Brain microvascular endothelial cell (primary cell): ENCODE measurements at regions not wholly inside any gene's neighbourhood (a gene's known extent, or its start where the extent isn't known, plus 50 kb on each side); places are given as distances from the start of the nearest gene placed in this dataset.

Experiments used
- DNase-seq: peaks from one replicate; pipeline ENCODE4 v3.0.0-alpha.2; 2020
- H3K27ac ChIP-seq: fragments of 250-450 bp; sonication (Bioruptor Pico); 2 replicates; pipeline ENCODE4 v1.5.1; 2020; ENCODE audit warnings: mild to moderate bottlenecking, moderate library complexity
- H3K27me3 ChIP-seq: fragments of 250-450 bp; sonication (Bioruptor Pico); replicated peaks from 2 replicates; pipeline ENCODE4 v1.5.1; 2020; ENCODE audit warnings: mild to moderate bottlenecking
- H3K36me3 ChIP-seq: fragments of 250-450 bp; sonication (Bioruptor Pico); replicated peaks from 2 replicates; pipeline ENCODE4 v1.5.1; 2020; ENCODE audit warnings: mild to moderate bottlenecking
- H3K4me3 ChIP-seq: 2 replicates; pipeline ENCODE4 v1.5.1; 2011; ENCODE audit warnings: low read depth, mild to moderate bottlenecking, control low read depth, low read length, moderate library complexity
- in situ Hi-C: cut with HindIII; loops from 2 replicates; pipeline ENCODE4 v1.10.0; 2017; ENCODE audit warnings: low sequenced_read_pairs, low pct_ligation_motif_present
- TF ChIP-seq, protein P1 (sequence below): IDR thresholded peaks from 2 replicates; pipeline ENCODE4 v1.5.1; 2011; ENCODE audit warnings: low read depth, mild to moderate bottlenecking, moderate library complexity, low read length, control low read depth, inconsistent platforms; ENCODE audit errors: missing control alignments

DNA sequence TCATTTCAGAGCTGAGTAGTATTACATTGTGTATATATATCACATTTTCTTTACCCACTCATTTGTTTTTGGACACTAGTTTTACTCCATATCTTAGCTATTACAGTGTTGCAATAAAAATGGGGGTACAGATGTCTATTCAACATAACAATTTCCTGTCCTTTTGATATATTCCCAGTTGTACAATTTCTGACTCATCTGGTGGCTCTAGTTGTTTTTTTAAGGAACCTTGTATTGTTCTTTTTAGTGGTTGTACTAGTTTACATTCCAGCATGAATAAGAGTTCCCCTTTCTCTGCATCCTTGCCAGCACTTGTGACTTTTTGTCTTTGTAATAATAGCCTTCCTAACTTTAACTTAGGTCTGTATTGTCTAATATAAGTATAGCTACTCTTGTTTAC lies 739.9 kb downstream of the XPNPEP1 start:
- Histone ChIP-seq H3K36me3 (no peaks in the 10 kb centered on the region), H3K27ac (no peak overlapping the region), H3K4me3 (no peak overlapping the region), H3K27me3 (no peaks in the 10 kb centered on the region)
- DNase-seq = no peak
- in situ Hi-C loops = no loop called here
- TF ChIP-seq, protein P1, sequence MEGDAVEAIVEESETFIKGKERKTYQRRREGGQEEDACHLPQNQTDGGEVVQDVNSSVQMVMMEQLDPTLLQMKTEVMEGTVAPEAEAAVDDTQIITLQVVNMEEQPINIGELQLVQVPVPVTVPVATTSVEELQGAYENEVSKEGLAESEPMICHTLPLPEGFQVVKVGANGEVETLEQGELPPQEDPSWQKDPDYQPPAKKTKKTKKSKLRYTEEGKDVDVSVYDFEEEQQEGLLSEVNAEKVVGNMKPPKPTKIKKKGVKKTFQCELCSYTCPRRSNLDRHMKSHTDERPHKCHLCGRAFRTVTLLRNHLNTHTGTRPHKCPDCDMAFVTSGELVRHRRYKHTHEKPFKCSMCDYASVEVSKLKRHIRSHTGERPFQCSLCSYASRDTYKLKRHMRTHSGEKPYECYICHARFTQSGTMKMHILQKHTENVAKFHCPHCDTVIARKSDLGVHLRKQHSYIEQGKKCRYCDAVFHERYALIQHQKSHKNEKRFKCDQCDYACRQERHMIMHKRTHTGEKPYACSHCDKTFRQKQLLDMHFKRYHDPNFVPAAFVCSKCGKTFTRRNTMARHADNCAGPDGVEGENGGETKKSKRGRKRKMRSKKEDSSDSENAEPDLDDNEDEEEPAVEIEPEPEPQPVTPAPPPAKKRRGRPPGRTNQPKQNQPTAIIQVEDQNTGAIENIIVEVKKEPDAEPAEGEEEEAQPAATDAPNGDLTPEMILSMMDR = no peak

DNA sequence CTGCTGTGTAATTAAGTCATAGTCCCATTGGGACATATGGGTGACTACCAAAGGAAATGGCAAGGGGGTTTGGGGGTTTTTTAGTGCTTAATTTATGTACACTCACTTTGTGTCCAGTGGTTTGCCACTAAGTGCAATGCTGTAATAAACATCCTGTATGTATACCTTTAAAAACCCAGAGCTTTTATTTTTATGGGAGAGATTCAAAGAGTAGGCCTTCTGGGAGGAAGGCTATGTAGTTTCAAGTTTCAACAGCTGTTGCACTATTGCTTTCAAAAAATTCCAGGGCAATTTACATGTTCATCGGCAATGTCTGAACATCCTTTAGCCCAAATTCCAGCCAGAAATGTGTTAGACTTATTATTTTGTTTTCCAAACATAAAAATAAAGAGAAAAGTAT lies 744.7 kb downstream of the XPNPEP1 start:
- in situ Hi-C loops = no loop called here
- DNase-seq = no peak
- Histone ChIP-seq H3K4me3 (no peak overlapping the region), H3K36me3 (no peaks in the 10 kb centered on the region), H3K27ac (no peak overlapping the region), H3K27me3 (no peaks in the 10 kb centered on the region)
- TF ChIP-seq, protein P1 = no peak

DNA sequence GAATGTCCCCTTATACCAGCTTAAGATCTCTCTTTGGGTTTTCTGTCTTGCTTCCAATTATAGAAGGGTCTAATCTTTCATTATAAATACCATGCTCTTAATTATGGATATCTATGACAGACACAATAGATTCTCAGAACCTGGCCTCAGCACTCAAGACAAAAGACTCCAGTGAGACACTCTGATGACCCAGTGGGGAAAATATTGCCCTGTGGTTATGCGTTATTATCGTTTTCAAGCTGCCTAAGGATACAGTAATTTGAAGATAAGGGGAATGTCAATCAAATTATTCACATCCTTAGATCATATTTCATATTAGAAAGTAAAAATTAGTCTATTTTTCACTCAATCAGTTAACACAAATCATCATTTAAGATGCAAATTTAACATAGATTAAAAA lies 748.8 kb downstream of the XPNPEP1 start:
- no peak for DNase-seq
- Histone ChIP-seq H3K36me3 (no peaks in the 10 kb centered on the region), H3K27ac (no peak overlapping the region), H3K27me3 (no peaks in the 10 kb centered on the region), H3K4me3 (no peak overlapping the region)
- TF ChIP-seq, protein P1 = no peak
- in situ Hi-C loops = no loop called here

DNA sequence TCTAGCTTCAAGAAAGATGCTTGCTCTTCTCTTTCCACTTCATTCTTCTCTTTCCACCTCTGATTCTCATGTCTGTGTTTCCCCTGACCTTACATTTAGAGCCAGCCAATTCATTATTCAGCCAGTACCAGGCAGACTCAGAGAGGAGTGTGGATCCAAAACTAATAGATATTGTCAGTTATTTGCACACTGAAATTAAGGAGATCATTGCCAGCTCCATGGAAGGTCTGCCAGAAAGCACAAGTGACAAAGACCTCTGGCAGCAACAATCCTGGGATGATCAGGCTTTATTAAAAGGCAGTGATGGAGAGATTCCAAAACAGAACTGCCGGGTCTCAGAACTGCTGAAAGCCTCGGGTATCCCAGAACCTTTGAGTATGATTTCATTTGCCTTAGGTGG lies 749.4 kb downstream of the XPNPEP1 start:
- Histone ChIP-seq H3K27me3 (no peaks in the 10 kb centered on the region), H3K27ac (no peak overlapping the region), H3K4me3 (no peak overlapping the region), H3K36me3 (no peaks in the 10 kb centered on the region)
- TF ChIP-seq, protein P1 = no peak
- in situ Hi-C loops = no loop called here
- DNase-seq = no peak

DNA sequence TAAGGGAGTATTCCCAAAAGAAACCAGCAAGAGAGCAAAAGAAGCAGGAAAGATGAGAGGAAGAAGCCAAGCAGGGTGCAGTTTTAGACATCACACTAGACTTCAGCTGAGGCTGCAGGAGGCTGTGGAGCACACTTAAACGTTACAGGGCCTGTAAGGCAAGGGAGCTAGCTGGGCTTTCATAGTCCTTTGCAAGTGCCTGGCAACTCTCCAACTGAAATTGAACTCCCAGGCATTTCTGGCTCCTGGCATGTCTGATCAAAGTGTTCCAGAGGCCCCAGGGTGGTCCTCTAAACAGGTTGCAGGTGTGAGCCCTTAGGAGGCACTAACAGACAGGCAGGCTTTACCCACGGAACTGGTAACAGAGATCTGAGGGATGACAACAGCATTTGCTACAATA lies 750.2 kb downstream of the XPNPEP1 start:
- DNase-seq = no peak
- H3K36me3 ChIP-seq = no peaks in the 10 kb centered on the region
- in situ Hi-C loops = no loop called here
- H3K27me3 ChIP-seq = no peaks in the 10 kb centered on the region
- H3K4me3 ChIP-seq = no peak overlapping the region
- TF ChIP-seq, protein P1 = no peak
- H3K27ac ChIP-seq = no peak overlapping the region

DNA sequence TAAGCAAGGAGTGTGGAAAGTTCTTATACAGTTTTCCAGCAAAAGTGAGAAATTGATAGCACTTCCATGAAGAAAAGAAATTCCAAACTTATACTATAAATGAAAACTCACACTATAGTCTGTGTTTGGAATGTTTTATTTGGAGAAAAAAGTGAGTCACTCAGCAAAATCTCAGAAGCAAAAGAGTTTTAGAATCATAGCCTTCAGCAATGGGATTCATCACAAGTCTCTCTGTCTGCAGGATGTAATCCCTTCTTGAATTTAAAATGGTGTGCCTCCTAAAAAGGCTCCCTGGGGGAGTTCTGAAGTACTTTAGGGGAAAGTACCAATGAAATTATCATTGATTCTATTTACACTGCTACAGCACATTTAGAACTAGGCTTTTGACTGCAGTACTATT lies 756.4 kb downstream of the XPNPEP1 start:
- H3K27me3 ChIP-seq = no peaks in the 10 kb centered on the region
- H3K36me3 ChIP-seq = no peaks in the 10 kb centered on the region
- no peak for DNase-seq
- H3K4me3 ChIP-seq = no peak overlapping the region
- in situ Hi-C loops = no loop called here
- TF ChIP-seq, protein P1 = no peak
- H3K27ac ChIP-seq = no peak overlapping the region
